Mammary epithelial cell (primary cell): ENCODE measurements at regions not wholly inside any gene's neighbourhood (a gene's known extent, or its start where the extent isn't known, plus 50 kb on each side); places are given as distances from the start of the nearest gene placed in this dataset.

Source experiments
- CTCF ChIP-seq, 2 donors: IDR thresholded peaks in 1 of 2; conservative IDR thresholded peaks in 1 of 2; 2 replicates each; pipeline ENCODE4 v1.5.1; 2011 to 2012; ENCODE audit warnings: inconsistent platforms in 2 of 2, low read length in 2 of 2, mild to moderate bottlenecking in 2 of 2, control low read depth in 1 of 2, low read depth in 1 of 2; ENCODE audit not compliant: insufficient read depth in 1 of 2; ENCODE audit errors: extremely low read depth in 1 of 2
- EZH2 ChIP-seq: IDR thresholded peaks from 2 replicates; pipeline ENCODE4 v1.6.1; 2012; ENCODE audit warnings: low read length, inconsistent platforms, borderline replicate concordance

- TF ChIP-seq CTCF (conservative IDR thresholded peaks at IDR 0.05 in 1 of 2, IDR thresholded peaks at IDR 0.05 in 1 of 2; ENCODE audit: extremely low read depth in 1 of 2, insufficient read depth in 1 of 2, low read depth in 1 of 2, low read length in 2 of 2) (no peak), EZH2 (no peak)
These were observed 99.0 kb upstream of the CTDP1 start for GRCh38 chr18:79580498-79581171.
